Thoracic aorta (tissue), 2 donors: ENCODE measurements at regions not wholly inside any gene's neighbourhood (a gene's known extent, or its start where the extent isn't known, plus 50 kb on each side); places are given as distances from the start of the nearest gene placed in this dataset.

Experiments
- ATAC-seq: fragments of 150-250 bp; one replicate; pipeline ENCODE4 v1.8.0; 2017; ENCODE audit warnings: low read depth; ENCODE audit not compliant: insufficient number of reproducible peaks, low FRiP score
- DNase-seq: peaks from one replicate; pipeline ENCODE4 v3.0.0-alpha.2; 2020; ENCODE audit warnings: low spot score
- H3K27ac ChIP-seq, 2 donors: fragments of 200-600 bp; sonication (generic); 1 replicate in 1 of 2; 2 replicates in 1 of 2; pipeline ENCODE4 v1.5.1; 2016; ENCODE audit warnings: mild to moderate bottlenecking in 2 of 2, moderate library complexity in 2 of 2
- H3K27me3 ChIP-seq: fragments of 200-600 bp; sonication (generic); replicated peaks from 2 replicates; pipeline ENCODE4 v1.6.0; 2016; ENCODE audit warnings: mild to moderate bottlenecking; ENCODE audit not compliant: insufficient read depth
- H3K36me3 ChIP-seq: fragments of 200-600 bp; sonication (generic); one replicate; pipeline ENCODE4 v1.5.1; 2016
- H3K4me1 ChIP-seq, 2 donors: fragments of 200-600 bp; sonication (generic); 1 replicate in 1 of 2; 2 replicates in 1 of 2; pipeline versions ENCODE4 v1.5.1 to v1.6.0; 2016; ENCODE audit warnings: low read depth in 2 of 2, mild to moderate bottlenecking in 1 of 2; ENCODE audit not compliant: control insufficient read depth in 1 of 2
- H3K4me3 ChIP-seq: fragments of 200-600 bp; sonication (generic); 2 replicates; pipeline ENCODE4 v1.5.1; 2016; ENCODE audit warnings: mild to moderate bottlenecking
- H3K9me3 ChIP-seq: fragments of 200-600 bp; sonication (generic); 2 replicates; pipeline ENCODE4 v1.5.1; 2016
- TF ChIP-seq, protein P1 (sequence below): fragments of 200-600 bp; sonication (generic); IDR thresholded peaks from one replicate; pipeline ENCODE4 v1.5.1; 2019; ENCODE audit warnings: antibody characterized with exemption

DNA sequence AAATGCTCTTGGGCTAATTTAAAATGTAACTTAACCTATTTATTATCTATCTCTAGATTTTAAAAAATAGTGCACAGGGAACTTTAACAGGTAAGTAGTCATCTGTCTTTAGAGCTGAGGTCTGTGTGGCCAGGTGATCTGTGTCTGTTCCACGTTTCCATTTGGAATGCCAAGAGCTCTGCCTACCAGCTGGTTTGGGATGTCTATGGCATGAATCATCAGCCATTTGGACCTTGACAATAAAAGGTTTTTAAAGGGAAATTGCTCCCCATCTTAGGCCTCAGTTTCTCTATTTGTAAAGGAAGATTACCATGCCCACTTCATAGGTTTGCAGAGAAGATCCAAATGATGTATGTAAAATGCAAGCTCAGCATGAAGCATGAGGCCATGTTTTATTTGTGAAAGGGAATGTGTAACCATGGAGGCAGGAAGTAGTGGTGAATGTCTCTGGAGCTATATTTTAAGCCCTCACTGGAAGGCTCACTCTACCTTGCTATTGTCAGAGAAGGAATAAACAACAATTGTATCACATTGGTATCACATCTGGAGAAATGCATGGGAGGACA is 548.1 kb upstream of the LMCD1 start:
- no peak for ATAC-seq
- no peak overlapping the region for H3K27ac ChIP-seq
- no peaks in the 10 kb centered on the region for H3K4me1 ChIP-seq
- H3K9me3 ChIP-seq: no peaks in the 10 kb centered on the region
- H3K4me3 ChIP-seq: no peak overlapping the region
- DNase-seq: no peak
- no peaks in the 10 kb centered on the region for H3K36me3 ChIP-seq
- H3K27me3 ChIP-seq: no peaks in the 10 kb centered on the region
- TF ChIP-seq, protein P1, sequence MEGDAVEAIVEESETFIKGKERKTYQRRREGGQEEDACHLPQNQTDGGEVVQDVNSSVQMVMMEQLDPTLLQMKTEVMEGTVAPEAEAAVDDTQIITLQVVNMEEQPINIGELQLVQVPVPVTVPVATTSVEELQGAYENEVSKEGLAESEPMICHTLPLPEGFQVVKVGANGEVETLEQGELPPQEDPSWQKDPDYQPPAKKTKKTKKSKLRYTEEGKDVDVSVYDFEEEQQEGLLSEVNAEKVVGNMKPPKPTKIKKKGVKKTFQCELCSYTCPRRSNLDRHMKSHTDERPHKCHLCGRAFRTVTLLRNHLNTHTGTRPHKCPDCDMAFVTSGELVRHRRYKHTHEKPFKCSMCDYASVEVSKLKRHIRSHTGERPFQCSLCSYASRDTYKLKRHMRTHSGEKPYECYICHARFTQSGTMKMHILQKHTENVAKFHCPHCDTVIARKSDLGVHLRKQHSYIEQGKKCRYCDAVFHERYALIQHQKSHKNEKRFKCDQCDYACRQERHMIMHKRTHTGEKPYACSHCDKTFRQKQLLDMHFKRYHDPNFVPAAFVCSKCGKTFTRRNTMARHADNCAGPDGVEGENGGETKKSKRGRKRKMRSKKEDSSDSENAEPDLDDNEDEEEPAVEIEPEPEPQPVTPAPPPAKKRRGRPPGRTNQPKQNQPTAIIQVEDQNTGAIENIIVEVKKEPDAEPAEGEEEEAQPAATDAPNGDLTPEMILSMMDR: no peak

DNA sequence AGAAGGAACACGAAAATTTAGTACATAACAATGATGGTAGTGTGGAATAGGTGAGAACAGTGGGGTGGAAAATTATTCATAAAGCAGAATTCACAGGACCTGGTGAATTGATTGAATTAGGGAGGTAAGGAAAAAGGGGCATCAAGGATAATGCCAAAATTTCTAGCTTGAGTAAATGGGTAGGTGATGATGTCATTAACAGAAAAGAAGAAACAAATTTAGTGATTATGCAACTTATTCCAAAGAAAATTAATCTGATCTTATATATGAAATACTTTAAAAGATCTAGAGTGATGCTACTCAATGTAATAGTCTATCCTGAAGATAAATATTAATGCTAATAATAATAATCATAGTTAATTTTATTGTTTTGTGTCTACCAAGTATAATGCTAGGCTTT is 544.6 kb upstream of the LMCD1 start:
- Histone ChIP-seq H3K36me3 (no peaks in the 10 kb centered on the region), H3K4me1 (no peaks in the 10 kb centered on the region), H3K27ac (no peak overlapping the region), H3K9me3 (no peaks in the 10 kb centered on the region), H3K27me3 (no peaks in the 10 kb centered on the region), H3K4me3 (no peak overlapping the region)
- TF ChIP-seq, protein P1: no peak
- no peak for ATAC-seq
- DNase-seq: no peak

DNA sequence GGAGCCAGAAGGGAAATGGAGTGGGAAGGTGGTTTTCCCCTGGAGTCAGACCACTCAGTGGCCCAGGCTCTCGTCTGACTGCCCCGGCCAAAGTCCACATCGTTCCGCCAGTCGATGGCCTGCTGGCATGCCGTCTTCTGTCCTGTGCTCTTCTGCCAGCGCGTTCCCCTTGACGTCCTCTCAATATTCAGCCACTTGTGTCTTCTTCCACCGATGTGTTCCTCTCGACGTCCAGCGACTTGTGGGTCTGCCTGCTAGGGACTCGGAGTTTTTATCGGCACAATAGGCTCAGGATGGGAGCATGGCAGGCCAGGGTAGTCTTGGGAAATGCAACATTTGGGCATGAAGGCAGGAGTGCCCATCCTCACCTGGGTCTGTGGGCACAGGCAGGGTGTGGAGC is 542.5 kb upstream of the LMCD1 start:
- H3K27me3 ChIP-seq: no peaks in the 10 kb centered on the region
- DNase-seq: no peak
- no peak for ATAC-seq
- H3K36me3 ChIP-seq: no peaks in the 10 kb centered on the region
- no peak overlapping the region for H3K4me3 ChIP-seq
- no peaks in the 10 kb centered on the region for H3K9me3 ChIP-seq
- TF ChIP-seq, protein P1: no peak
- H3K27ac ChIP-seq: no peak overlapping the region
- no peaks in the 10 kb centered on the region for H3K4me1 ChIP-seq

DNA sequence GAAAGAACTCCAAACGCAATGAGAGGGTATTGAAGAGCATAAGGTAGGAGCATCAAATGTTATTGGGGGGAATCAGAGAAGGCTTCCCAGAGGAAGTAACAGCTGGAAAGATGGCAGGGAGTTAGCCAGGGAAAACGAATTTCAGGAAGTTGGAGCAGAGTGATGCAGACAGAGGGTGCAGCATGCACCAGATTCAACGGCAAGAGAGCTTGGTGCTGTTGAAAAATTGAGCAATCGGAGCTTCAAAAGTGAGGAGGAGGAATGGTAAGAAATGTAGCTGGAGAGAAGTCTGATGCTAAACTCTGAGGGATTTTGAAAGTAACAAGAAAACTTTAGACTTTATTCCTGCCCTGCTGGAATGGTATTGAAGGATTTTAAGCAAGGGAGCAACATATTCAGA is 541.0 kb upstream of the LMCD1 start:
- ATAC-seq (no peak), DNase-seq (no peak)
- Histone ChIP-seq H3K27me3 (no peaks in the 10 kb centered on the region), H3K9me3 (no peaks in the 10 kb centered on the region), H3K36me3 (no peaks in the 10 kb centered on the region), H3K4me3 (no peak overlapping the region), H3K4me1 (no peaks in the 10 kb centered on the region), H3K27ac (no peak overlapping the region)
- TF ChIP-seq, protein P1: no peak

DNA sequence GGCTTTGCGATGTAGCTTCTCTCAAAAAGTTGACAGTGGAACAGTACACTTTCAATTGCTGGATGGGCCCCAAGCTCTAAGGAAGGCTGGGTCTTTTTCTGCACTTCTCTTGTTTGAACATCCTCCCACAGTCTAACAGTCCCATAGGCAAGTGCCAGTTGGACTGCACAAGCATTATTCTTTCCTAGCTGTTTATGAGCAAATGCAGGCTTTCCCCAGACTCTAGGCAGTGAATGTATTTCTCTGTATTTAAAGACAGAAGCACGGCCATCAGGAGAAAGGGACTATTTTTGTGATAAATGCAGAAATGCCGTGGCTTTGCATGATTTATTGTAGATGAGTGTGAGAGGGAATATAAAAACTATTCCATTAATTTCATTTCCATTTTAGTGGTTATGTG is 539.3 kb upstream of the LMCD1 start:
- no peaks in the 10 kb centered on the region for H3K9me3 ChIP-seq
- no peak overlapping the region for H3K4me3 ChIP-seq
- DNase-seq (no peak), ATAC-seq (no peak)
- H3K4me1 ChIP-seq: no peaks in the 10 kb centered on the region
- TF ChIP-seq, protein P1: no peak
- H3K36me3 ChIP-seq: no peaks in the 10 kb centered on the region
- no peak overlapping the region for H3K27ac ChIP-seq
- no peaks in the 10 kb centered on the region for H3K27me3 ChIP-seq
